ENCODE measurements at regions not wholly inside any gene's neighbourhood (a gene's known extent, or its start where the extent isn't known, plus 50 kb on each side); places are given as distances from the start of the nearest gene placed in this dataset.
"Not testable (repeated sequence)": the region's sequence is repeated elsewhere in the genome, so short reads cannot be mapped to it uniquely, and the experiment has no call there.

- WGBS, 5 donors, result 20 to 37% (median 27%) methylated on average over 9 of the region's 9 CpGs
- H3K4me3 ChIP-seq, result no peak overlapping the region
- peak overlapping the region in 5 of 8 donors; percentile 20 to 96 (median 91) for H3K27ac ChIP-seq
- TF ChIP-seq POLR2A (IDR thresholded peaks at IDR 0.05) (no peak), CTCF (IDR thresholded peaks at IDR 0.05 in 8 of 11, conservative IDR thresholded peaks at IDR 0.05 in 3 of 11) (no peak), POLR2AphosphoS5 (IDR thresholded peaks at IDR 0.05) (peak in 2 of 3 donors; percentile 61 to 62)
- H3K27me3 ChIP-seq (replicated peaks in 1 of 7), result no peaks in the 10 kb centered on the region
- H3K9me3 ChIP-seq, result no peaks in the 10 kb centered on the region
- peaks cover 19 to 52% (median 38%) of the 10 kb centered on the region in 6 donors for H3K4me1 ChIP-seq
- no peaks in the 10 kb centered on the region for H3K36me3 ChIP-seq
- DNase-seq, result peak; percentile 81
- intact Hi-C loops (cut with DNase I; ENCODE audit: low total_unique reads), result no loop called here
These were observed 65.5 kb upstream of the ABCA1 start for GRCh38 chr9:104993291-104993963.

GRCh38 chr9:104997536-104997935 lies 69.6 kb upstream of the ABCA1 start:
- Histone ChIP-seq H3K27me3 (replicated peaks in 1 of 7) (no peaks in the 10 kb centered on the region), H3K4me3 (no peak overlapping the region), H3K9me3 (no peaks in the 10 kb centered on the region), H3K36me3 (no peaks in the 10 kb centered on the region), H3K4me1 (peaks cover 0 to 18% (median 13%) of the 10 kb centered on the region in 6 donors), H3K27ac (no peak overlapping the region)
- TF ChIP-seq POLR2AphosphoS5 (IDR thresholded peaks at IDR 0.05) (no peak), POLR2A (IDR thresholded peaks at IDR 0.05) (no peak), CTCF (IDR thresholded peaks at IDR 0.05 in 8 of 11, conservative IDR thresholded peaks at IDR 0.05 in 3 of 11) (no peak)
- 88 to 93% (median 90%) methylated on average over 2 of the region's 2 CpGs for WGBS, 5 donors
- DNase-seq, result no peak
- intact Hi-C loops (cut with DNase I; ENCODE audit: low total_unique reads), result no loop called here

GRCh38 chr9:104999136-104999535 lies 71.2 kb upstream of the ABCA1 start:
- H3K36me3 ChIP-seq, result no peaks in the 10 kb centered on the region
- H3K27ac ChIP-seq, result no peak overlapping the region
- H3K4me1 ChIP-seq, result peaks cover 0 to 13% (median under 1%) of the 10 kb centered on the region in 6 donors
- no peaks in the 10 kb centered on the region for H3K27me3 ChIP-seq (replicated peaks in 1 of 7)
- DNase-seq, result no peak
- H3K9me3 ChIP-seq, result no peaks in the 10 kb centered on the region
- H3K4me3 ChIP-seq, result no peak overlapping the region
- intact Hi-C loops (cut with DNase I; ENCODE audit: low total_unique reads), result no loop called here
- no peak for TF ChIP-seq CTCF (IDR thresholded peaks at IDR 0.05 in 8 of 11, conservative IDR thresholded peaks at IDR 0.05 in 3 of 11)

- H3K27me3 ChIP-seq (replicated peaks in 1 of 7); H3K9me3 ChIP-seq; H3K27ac ChIP-seq; DNase-seq; H3K4me3 ChIP-seq; H3K36me3 ChIP-seq; intact Hi-C loops (cut with DNase I; ENCODE audit: low total_unique reads): not testable (repeated sequence)
- 79 to 89% (median 85%) methylated on average over 11 of the region's 11 CpGs for WGBS, 5 donors
- H3K4me1 ChIP-seq, result peaks cover 0 to 16% (median 0%) of the 10 kb centered on the region in 6 donors
These were observed 72.6 kb upstream of the ABCA1 start for GRCh38 chr9:105000529-105000928.
